ENCODE measurements at regions not wholly inside any gene's neighbourhood (a gene's known extent, or its start where the extent isn't known, plus 50 kb on each side); places are given as distances from the start of the nearest gene placed in this dataset.

DNA sequence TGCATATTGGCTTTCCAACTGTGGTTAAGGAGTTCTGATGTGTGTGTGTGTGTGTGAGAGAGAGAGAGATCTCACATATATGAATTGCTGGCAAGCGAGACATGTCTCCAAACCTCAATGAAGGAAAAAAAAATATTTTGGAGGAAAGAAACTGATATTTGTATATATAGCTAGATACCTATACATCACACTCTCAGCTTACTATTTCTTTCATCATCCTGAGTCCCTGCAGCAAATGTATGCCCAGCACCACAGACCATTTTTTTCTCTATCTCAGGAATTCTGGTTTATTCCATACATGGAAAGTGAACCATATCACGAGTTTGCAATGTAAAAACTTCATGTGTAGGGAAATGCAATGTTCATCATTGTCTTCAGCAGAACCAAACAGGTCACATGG is 68.9 kb downstream of the MTERF1 start:
- TF ChIP-seq POLR2A (IDR thresholded peaks at IDR 0.05; ENCODE audit: low read length): no peak
- no peak for TF ChIP-seq GATA1 (IDR thresholded peaks at IDR 0.05; ENCODE audit: low read depth, low read length)
